NB4 (cell line): ENCODE measurements at regions not wholly inside any gene's neighbourhood (a gene's known extent, or its start where the extent isn't known, plus 50 kb on each side); places are given as distances from the start of the nearest gene placed in this dataset.

ENCODE experiments used
- DNase-seq: peaks from one replicate; pipeline ENCODE4 v3.0.0; 2010; ENCODE audit warnings: low read depth
- H3K4me3 ChIP-seq: one replicate; pipeline ENCODE4 v1.5.1; 2011; ENCODE audit warnings: mild to moderate bottlenecking, low read depth, low read length, moderate library complexity
- MYC ChIP-seq: IDR thresholded peaks from 2 replicates; pipeline ENCODE4 v1.6.1; 2011; ENCODE audit warnings: low read depth, low read length
- POLR2A ChIP-seq: IDR thresholded peaks from 2 replicates; pipeline ENCODE4 v1.6.1; 2011; ENCODE audit warnings: mild to moderate bottlenecking; ENCODE audit not compliant: insufficient read length; ENCODE audit errors: extremely low read depth
- TF ChIP-seq, protein P1 (sequence below): IDR thresholded peaks from one replicate; pipeline ENCODE4 v1.5.1; 2012; ENCODE audit warnings: low read depth, low read length
- TF ChIP-seq, protein P2 (sequence below): IDR thresholded peaks from 2 replicates; pipeline ENCODE4 v1.6.1; 2011; ENCODE audit warnings: low read depth, low read length

- TF ChIP-seq, protein P1, sequence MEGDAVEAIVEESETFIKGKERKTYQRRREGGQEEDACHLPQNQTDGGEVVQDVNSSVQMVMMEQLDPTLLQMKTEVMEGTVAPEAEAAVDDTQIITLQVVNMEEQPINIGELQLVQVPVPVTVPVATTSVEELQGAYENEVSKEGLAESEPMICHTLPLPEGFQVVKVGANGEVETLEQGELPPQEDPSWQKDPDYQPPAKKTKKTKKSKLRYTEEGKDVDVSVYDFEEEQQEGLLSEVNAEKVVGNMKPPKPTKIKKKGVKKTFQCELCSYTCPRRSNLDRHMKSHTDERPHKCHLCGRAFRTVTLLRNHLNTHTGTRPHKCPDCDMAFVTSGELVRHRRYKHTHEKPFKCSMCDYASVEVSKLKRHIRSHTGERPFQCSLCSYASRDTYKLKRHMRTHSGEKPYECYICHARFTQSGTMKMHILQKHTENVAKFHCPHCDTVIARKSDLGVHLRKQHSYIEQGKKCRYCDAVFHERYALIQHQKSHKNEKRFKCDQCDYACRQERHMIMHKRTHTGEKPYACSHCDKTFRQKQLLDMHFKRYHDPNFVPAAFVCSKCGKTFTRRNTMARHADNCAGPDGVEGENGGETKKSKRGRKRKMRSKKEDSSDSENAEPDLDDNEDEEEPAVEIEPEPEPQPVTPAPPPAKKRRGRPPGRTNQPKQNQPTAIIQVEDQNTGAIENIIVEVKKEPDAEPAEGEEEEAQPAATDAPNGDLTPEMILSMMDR: no peak
- TF ChIP-seq POLR2A: no peak
- TF ChIP-seq, protein P2, sequence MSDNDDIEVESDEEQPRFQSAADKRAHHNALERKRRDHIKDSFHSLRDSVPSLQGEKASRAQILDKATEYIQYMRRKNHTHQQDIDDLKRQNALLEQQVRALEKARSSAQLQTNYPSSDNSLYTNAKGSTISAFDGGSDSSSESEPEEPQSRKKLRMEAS: no peak
- no peak for TF ChIP-seq MYC
- no peak for DNase-seq
- H3K4me3 ChIP-seq: no peak overlapping the region
These were observed 931.7 kb downstream of the MCTP2 start for GRCh38 chr15:95162967-95163531.

DNA sequence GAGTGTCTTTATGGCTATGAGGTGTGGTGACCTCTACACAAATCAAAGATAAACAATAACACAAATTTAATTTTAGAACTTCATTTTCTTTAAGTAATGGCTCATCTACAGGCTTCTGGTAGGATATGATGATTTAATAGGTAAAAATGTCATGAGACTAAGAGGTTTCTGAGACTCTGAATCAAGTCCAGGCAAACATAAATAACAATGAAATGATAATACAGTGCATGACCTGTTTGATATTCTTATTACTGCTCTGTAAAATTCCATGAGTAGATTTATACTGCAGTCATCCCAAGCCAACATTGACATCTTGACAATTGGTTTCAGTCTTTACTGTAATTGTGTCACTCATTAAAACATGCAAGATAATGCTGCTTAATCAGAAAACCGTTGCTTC, 936.8 kb downstream of the MCTP2 start:
- no peak for DNase-seq
- TF ChIP-seq, protein P2: no peak
- TF ChIP-seq MYC: no peak
- no peak for TF ChIP-seq POLR2A
- TF ChIP-seq, protein P1: no peak

GRCh38 chr15:95168951-95169431, 937.6 kb downstream of the MCTP2 start:
- H3K4me3 ChIP-seq: no peak overlapping the region
- DNase-seq: no peak
- TF ChIP-seq, protein P2: no peak
- TF ChIP-seq MYC (no peak), POLR2A (no peak)
- TF ChIP-seq, protein P1: no peak

More for the DNA sequence above, 936.8 kb downstream of the MCTP2 start:
- no peak overlapping the region for H3K4me3 ChIP-seq

DNA sequence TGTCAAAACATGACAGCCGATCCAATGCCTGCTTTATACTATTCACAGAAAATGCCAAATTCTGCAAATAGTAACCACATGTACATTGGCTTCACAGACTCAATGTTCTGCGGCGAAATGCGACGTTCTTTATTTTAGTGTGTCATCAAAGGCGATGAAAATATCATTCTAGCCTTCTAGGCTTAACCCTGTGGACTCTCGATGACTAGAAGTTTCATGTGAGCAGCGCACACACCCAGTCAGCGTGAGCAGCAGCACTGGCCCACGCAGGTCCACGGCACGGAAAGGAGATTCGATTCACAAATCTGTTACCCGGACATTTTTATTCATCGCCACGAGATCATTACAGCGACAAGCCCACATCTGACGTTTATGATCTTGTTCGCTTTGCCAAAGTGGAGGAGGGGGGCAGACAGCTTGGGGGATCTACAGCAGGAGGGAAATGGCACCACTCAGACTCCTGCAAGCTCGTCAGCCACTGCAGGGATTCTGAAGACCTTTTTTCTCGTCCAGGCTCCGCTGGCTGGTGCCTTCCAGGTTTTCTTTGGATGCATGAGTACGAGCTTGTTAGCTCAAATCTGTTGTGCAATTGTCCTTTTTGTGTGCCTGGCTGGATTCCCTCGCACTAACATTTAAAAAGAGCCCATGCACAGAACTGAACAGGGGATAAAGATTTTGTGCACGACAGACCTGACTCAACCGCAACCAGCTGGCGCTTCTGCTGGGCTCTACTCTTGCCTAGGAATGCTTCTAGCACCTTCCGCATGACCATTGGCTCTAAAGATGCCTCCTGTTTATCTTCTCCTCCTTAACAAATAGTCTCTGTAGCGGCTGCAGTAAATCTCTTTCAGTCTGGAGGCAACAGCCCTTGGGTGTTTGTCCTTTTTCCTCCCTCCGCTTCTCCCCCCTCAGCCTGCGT, 938.4 kb downstream of the MCTP2 start:
- no peak overlapping the region for H3K4me3 ChIP-seq
- TF ChIP-seq, protein P2: no peak
- TF ChIP-seq, protein P1: no peak
- TF ChIP-seq MYC: no peak
- TF ChIP-seq POLR2A: no peak
- DNase-seq: no peak

- no peak overlapping the region for H3K4me3 ChIP-seq
- peak; percentile 7 for DNase-seq
- TF ChIP-seq, protein P1: no peak
- TF ChIP-seq POLR2A (no peak), MYC (no peak)
- TF ChIP-seq, protein P2: no peak
These were observed 939.4 kb downstream of the MCTP2 start for GRCh38 chr15:95170561-95171380.
